ES-I3 (cell line): ENCODE measurements at regions not wholly inside any gene's neighbourhood (a gene's known extent, or its start where the extent isn't known, plus 50 kb on each side); places are given as distances from the start of the nearest gene placed in this dataset.
"Not testable (repeated sequence)": the region's sequence is repeated elsewhere in the genome, so short reads cannot be mapped to it uniquely, and the experiment has no call there.

Experiments
- H3K36me3 ChIP-seq: 2 replicates; pipeline ENCODE4 v1.6.1; 2013; ENCODE audit warnings: mild to moderate bottlenecking, low read length, control low read depth, moderate library complexity; ENCODE audit not compliant: insufficient read depth
- H3K4me1 ChIP-seq: 2 replicates; pipeline ENCODE4 v1.6.1; 2013; ENCODE audit warnings: mild to moderate bottlenecking, control low read depth, low read length; ENCODE audit not compliant: insufficient read depth
- H3K9ac ChIP-seq: 2 replicates; pipeline ENCODE4 v1.6.1; 2013; ENCODE audit warnings: low read depth, mild to moderate bottlenecking, low read length, moderate library complexity
- H3K9me3 ChIP-seq: 2 replicates; pipeline ENCODE4 v1.6.1; 2013; ENCODE audit warnings: mild to moderate bottlenecking, low read length, moderate library complexity; ENCODE audit not compliant: control insufficient read depth, insufficient read depth

DNA sequence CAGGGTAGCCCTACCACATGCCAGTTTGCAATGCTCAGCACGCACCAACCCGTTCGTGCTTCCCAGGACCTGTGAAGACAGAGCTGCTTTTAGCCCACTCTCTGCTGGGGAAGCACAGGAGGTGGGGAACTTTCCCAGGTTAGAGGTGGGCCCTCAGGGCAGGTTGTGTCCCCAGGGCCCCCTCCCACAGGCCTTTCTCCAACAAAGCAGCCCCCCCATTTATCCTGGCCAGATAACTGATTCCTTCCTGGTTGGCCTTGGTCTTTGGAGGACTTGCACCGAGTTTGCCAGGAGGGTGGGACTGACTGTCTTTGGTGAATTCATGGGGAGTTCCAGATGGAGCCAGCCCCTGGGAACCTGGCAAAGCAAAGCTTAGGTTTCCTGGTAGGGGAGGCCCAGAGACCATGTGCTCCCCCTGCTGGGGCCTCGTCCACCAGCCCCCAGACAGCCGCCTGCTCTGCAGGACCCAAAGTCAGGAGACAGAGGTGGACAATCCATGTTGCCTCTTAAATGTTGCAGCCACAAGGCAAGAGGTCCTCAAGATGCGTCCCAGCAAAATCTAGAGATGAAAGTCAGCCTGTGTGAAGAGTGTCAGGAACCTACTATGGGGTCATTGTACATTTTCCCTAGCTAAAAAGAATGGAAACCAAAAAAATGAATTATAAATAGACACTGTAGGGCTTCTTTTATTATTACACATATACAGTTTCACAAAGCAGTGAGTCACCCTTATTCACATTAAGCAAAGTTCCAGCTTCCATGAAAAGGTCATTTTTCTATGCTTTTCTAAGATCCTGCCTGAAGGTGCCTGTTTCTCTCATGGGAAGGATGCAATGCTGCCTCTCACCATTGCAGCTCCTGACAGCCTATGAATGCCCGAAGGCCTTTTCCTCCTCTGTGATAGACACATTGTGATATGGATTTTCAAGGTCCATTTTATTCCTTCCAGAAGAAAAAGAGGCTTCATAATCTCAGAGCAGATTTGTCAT, 497.8 kb downstream of the PREX1 start:
- no peaks in the 10 kb centered on the region for H3K9me3 ChIP-seq

GRCh38 chr20:48329031-48329615, 498.7 kb downstream of the PREX1 start:
- H3K36me3 ChIP-seq, result no peaks in the 10 kb centered on the region
- no peaks in the 10 kb centered on the region for H3K9me3 ChIP-seq
- no peak overlapping the region for H3K9ac ChIP-seq
- peaks cover 24% of the 10 kb centered on the region for H3K4me1 ChIP-seq

More for the DNA sequence above, 497.8 kb downstream of the PREX1 start:
- no peaks in the 10 kb centered on the region for H3K36me3 ChIP-seq
- no peak overlapping the region for H3K9ac ChIP-seq
- peaks cover 24% of the 10 kb centered on the region for H3K4me1 ChIP-seq

DNA sequence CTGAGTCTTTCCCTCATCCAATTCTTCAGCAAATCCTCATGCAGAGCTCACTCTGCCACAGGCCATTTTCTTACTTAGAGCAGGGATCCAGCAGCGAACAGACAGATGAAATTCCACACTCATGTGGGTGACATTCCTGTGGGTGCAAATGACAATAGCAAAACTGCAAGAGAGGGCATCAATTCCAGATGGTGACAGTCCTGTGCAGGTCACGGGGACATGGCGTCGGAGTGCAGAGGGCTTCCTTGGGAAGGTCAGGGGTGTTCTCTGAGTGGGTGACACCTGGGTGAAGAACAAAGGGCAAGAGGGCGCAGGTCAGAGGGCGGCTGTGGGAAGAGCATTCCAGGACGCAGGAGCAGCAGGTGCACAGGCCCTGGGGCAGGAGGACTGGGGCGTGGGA, 500.0 kb downstream of the PREX1 start:
- H3K9ac ChIP-seq, H3K9me3 ChIP-seq: not testable (repeated sequence)

DNA sequence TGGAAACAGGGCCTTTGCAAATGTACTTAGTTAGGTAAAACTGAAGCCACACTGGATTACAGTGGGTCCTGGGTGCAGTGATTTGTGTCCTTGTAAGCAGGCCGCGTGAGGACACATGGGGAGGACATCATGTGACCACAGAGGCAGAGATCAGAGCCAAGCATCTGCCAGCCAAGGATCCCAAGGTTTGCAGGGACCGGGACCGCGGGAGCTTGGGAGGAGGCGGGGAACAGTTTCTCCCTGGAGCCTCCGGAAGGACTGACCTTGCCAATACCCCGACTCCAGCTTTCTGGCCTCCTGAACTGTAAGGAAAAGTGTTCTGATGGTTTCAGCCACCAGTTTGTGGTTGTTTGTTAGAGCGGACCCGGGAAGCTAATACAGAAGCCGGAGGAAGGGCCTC, 500.9 kb downstream of the PREX1 start:
- Histone ChIP-seq H3K36me3 (no peaks in the 10 kb centered on the region), H3K9me3 (no peaks in the 10 kb centered on the region), H3K9ac (no peak overlapping the region), H3K4me1 (peaks cover 20% of the 10 kb centered on the region)

More for the DNA sequence above, 500.0 kb downstream of the PREX1 start:
- H3K36me3 ChIP-seq, result not testable (repeated sequence)
- H3K4me1 ChIP-seq, result peaks cover 28% of the 10 kb centered on the region

- no peak overlapping the region for H3K9ac ChIP-seq
These were observed 501.4 kb downstream of the PREX1 start for GRCh38 chr20:48326434-48326691.

GRCh38 chr20:48325656-48326433, 502.0 kb downstream of the PREX1 start:
- H3K9ac ChIP-seq, result no peak overlapping the region
- H3K9me3 ChIP-seq, result no peaks in the 10 kb centered on the region
- H3K36me3 ChIP-seq, result no peaks in the 10 kb centered on the region
- peaks cover 20% of the 10 kb centered on the region for H3K4me1 ChIP-seq

More at GRCh38 chr20:48326434-48326691, 501.4 kb downstream of the PREX1 start:
- Histone ChIP-seq H3K9me3 (no peaks in the 10 kb centered on the region), H3K36me3 (no peaks in the 10 kb centered on the region), H3K4me1 (peaks cover 20% of the 10 kb centered on the region)

DNA sequence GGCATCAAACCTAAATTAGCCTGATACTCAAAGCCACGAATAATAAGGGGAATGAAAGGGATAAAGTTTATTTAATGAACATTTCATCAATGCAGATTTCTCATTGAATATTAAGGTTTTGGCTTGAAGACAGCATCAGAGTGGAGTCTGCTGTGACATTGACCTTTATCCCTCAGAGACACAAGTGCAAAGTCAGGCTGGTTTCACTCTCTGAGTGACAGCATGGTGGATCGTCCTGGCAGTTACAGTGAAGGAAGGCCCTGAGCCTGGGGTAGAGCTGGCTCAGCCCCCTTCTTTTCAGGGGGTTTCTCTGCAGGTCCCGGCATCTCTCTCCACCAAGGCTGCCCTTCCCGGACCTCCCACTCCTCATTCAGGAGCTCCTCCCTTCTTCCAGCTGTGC, 503.1 kb downstream of the PREX1 start:
- Histone ChIP-seq H3K9ac (no peak overlapping the region), H3K4me1 (peaks cover 16% of the 10 kb centered on the region; the same call in 1 of the 2 replicates), H3K9me3 (no peaks in the 10 kb centered on the region), H3K36me3 (no peaks in the 10 kb centered on the region)

- H3K36me3 ChIP-seq, result no peaks in the 10 kb centered on the region
- no peaks in the 10 kb centered on the region for H3K9me3 ChIP-seq
- no peak overlapping the region for H3K9ac ChIP-seq
These were observed 506.5 kb downstream of the PREX1 start for GRCh38 chr20:48321271-48321670.

GRCh38 chr20:48319943-48320584, 507.7 kb downstream of the PREX1 start:
- Histone ChIP-seq H3K4me1 (0 out of 2 replicates have a peak, but pooled peaks cover 4% of the 10 kb centered on the region), H3K9me3 (no peaks in the 10 kb centered on the region), H3K36me3 (no peaks in the 10 kb centered on the region), H3K9ac (no peak overlapping the region)

More at GRCh38 chr20:48321271-48321670, 506.5 kb downstream of the PREX1 start:
- 0 out of 2 replicates have a peak, but pooled peaks cover 4% of the 10 kb centered on the region for H3K4me1 ChIP-seq

- Histone ChIP-seq H3K36me3 (no peaks in the 10 kb centered on the region), H3K9ac (no peak overlapping the region)
These were observed 510.2 kb downstream of the PREX1 start for GRCh38 chr20:48317578-48317977.

DNA sequence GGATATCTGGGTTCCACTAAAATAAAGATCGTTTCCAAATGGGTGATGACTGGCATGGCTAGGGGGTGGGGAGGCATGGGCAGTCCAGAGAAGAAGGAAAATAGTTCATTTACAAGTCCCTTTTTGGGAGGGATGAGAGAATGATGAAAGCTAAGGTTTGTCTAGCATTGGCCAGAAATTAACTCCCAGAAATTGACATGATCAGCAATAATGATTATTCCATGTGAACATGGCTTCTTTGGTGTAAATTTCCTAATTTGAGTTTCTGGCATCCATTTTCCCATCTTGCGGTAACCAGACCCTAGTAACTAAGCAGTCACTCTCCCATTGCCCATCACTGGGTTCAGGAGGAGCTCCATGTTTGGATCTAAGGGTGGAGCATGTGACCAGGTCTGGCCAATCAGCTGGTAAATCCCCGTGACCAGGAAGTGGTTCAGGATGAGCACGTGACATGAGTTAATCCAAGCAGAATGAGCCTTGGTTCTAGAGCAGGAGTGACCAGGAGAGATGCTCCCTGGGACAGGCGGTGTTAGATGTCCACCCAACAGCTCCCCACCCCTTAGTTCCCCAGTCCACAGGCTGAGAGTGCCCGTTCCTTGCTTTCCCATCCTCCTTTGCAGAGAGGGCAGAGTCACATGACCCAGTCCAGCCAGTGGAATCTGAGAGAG, 512.7 kb downstream of the PREX1 start:
- Histone ChIP-seq H3K36me3 (no peaks in the 10 kb centered on the region), H3K4me1 (no peaks in the 10 kb centered on the region), H3K9me3 (no peaks in the 10 kb centered on the region)

More at GRCh38 chr20:48317578-48317977, 510.2 kb downstream of the PREX1 start:
- H3K4me1 ChIP-seq, result no peaks in the 10 kb centered on the region
- H3K9me3 ChIP-seq, result no peaks in the 10 kb centered on the region

GRCh38 chr20:48313324-48313723, 514.5 kb downstream of the PREX1 start:
- Histone ChIP-seq H3K9ac (no peak overlapping the region), H3K4me1 (no peaks in the 10 kb centered on the region), H3K36me3 (no peaks in the 10 kb centered on the region), H3K9me3 (no peaks in the 10 kb centered on the region)

More for the DNA sequence above, 512.7 kb downstream of the PREX1 start:
- no peak overlapping the region for H3K9ac ChIP-seq

DNA sequence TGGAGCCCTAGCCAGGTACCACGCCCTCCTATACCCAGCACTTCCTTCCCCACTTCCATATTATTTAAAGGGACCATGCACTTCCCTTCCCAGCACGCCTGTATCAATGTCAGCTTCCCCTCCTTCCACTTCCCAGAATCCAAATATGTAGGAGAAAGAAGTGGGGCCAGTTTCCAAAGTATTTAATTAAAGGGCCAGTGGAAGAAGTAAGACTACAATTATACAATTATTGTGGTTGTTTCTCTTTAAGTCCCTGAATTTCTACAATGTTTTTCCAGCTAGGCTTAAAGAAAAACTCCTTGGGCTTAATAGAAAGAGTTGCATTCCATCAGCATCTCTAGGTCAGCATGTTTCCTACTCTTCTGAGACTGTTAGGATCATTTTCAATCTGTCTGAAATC, 515.8 kb downstream of the PREX1 start:
- Histone ChIP-seq H3K9me3 (no peaks in the 10 kb centered on the region), H3K9ac (no peak overlapping the region), H3K36me3 (no peaks in the 10 kb centered on the region), H3K4me1 (no peaks in the 10 kb centered on the region)
